IMR-90 (cell line): ENCODE measurements at regions not wholly inside any gene's neighbourhood (a gene's known extent, or its start where the extent isn't known, plus 50 kb on each side); places are given as distances from the start of the nearest gene placed in this dataset.

ENCODE experiments used
- ATAC-seq: fragments of 200-7000 bp; cut with Tn5 transposase; 2 replicates; pipeline ENCODE4 v1.9.1; 2020; ENCODE audit warnings: low read depth, mild to moderate bottlenecking, moderate library complexity
- BruUV-seq: library from RNA; stranded (reverse); fragments of 400-500 nt; replicated peaks from 2 replicates; lab custom pipeline; 2021; lab: Mats Ljungman, UMichigan
- CTCF ChIA-PET: fragments of 300-600 bp; formaldehyde crosslinking; extraction: SDS; loops from one replicate; lab custom pipeline; 2021; ENCODE audit warnings: antibody characterized with exemption; lab: Yijun Ruan, JAX
- POLR2A ChIA-PET: fragments of 300-600 bp; sonication (Branson Sonifier 250); formaldehyde crosslinking; loops from one replicate; lab custom pipeline; 2022; ENCODE audit warnings: antibody characterized with exemption; ENCODE audit not compliant: unreplicated experiment; lab: Charles Lee
- DNase-seq: peaks from one replicate; pipeline ENCODE4 v3.0.0; 2013
- H2AFZ ChIP-seq: replicated peaks from 2 replicates; pipeline ENCODE3; 2013; ENCODE audit warnings: low read length, mild to moderate bottlenecking; ENCODE audit not compliant: poor library complexity
- H2AK5ac ChIP-seq: 2 replicates; pipeline ENCODE4 v1.6.1; 2013; ENCODE audit warnings: low read depth, low read length, inconsistent platforms
- H2AK9ac ChIP-seq: replicated peaks from 2 replicates; pipeline ENCODE3; 2013; ENCODE audit warnings: mild to moderate bottlenecking, low read depth, low read length, moderate library complexity; ENCODE audit not compliant: poor library complexity
- H2BK120ac ChIP-seq: 2 replicates; pipeline ENCODE4 v1.6.1; 2013; ENCODE audit warnings: low read depth, low read length, inconsistent platforms
- H2BK15ac ChIP-seq: 3 replicates; pipeline ENCODE4 v1.6.1; 2013; ENCODE audit warnings: low read depth, low read length, inconsistent platforms
- H2BK20ac ChIP-seq: 2 replicates; pipeline ENCODE4 v1.6.1; 2013; ENCODE audit warnings: low read depth, mild to moderate bottlenecking, inconsistent platforms, low read length, moderate library complexity
- H2BK5ac ChIP-seq: 2 replicates; pipeline ENCODE4 v1.6.1; 2013; ENCODE audit warnings: mild to moderate bottlenecking, low read depth, low read length, inconsistent platforms; ENCODE audit not compliant: poor library complexity, severe bottlenecking
- H3K14ac ChIP-seq: replicated peaks from 2 replicates; pipeline ENCODE4 v1.6.1; 2013; ENCODE audit warnings: low read depth, low read length, inconsistent platforms
- H3K18ac ChIP-seq: 2 replicates; pipeline ENCODE4 v1.6.1; 2013; ENCODE audit warnings: low read depth, low read length, control low read depth
- H3K23ac ChIP-seq: 2 replicates; pipeline ENCODE4 v1.6.1; 2013; ENCODE audit warnings: low read depth, low read length, inconsistent platforms
- H3K27ac ChIP-seq: 2 replicates; pipeline ENCODE4 v1.5.1; 2013; ENCODE audit warnings: mild to moderate bottlenecking, control low read depth, low read length; ENCODE audit not compliant: insufficient read depth
- H3K27me3 ChIP-seq: 2 replicates; pipeline ENCODE4 v1.6.1; 2013; ENCODE audit warnings: low read length; ENCODE audit not compliant: control insufficient read depth, insufficient read depth
- H3K36me3 ChIP-seq: 2 replicates; pipeline ENCODE4 v1.6.1; 2013; ENCODE audit warnings: low read length, mixed read lengths; ENCODE audit not compliant: control insufficient read depth, insufficient read depth
- H3K4ac ChIP-seq: 2 replicates; pipeline ENCODE4 v1.6.1; 2013; ENCODE audit warnings: low read depth, low read length, inconsistent platforms
- H3K4me1 ChIP-seq: 2 replicates; pipeline ENCODE4 v1.6.1; 2013; ENCODE audit warnings: low read length, mixed read lengths; ENCODE audit not compliant: control insufficient read depth, insufficient read depth
- H3K4me2 ChIP-seq: 2 replicates; pipeline ENCODE4 v1.6.1; 2013; ENCODE audit warnings: low read depth, mild to moderate bottlenecking, control low read depth, low read length, moderate library complexity
- H3K4me3 ChIP-seq: 2 replicates; pipeline ENCODE4 v1.5.1; 2013; ENCODE audit warnings: low read depth, mild to moderate bottlenecking, control low read depth, low read length, moderate library complexity; ENCODE audit not compliant: insufficient read depth
- H3K56ac ChIP-seq: 2 replicates; pipeline ENCODE4 v1.6.1; 2013; ENCODE audit warnings: low read length, inconsistent platforms; ENCODE audit not compliant: insufficient read depth; ENCODE audit errors: extremely low read depth
- H3K79me1 ChIP-seq, 2 experiments: 2 replicates each; pipeline ENCODE4 v1.6.1; 2013; ENCODE audit warnings: low read length in 2 of 2, inconsistent platforms in 1 of 2, low read depth in 1 of 2
- H3K9ac ChIP-seq: 2 replicates; pipeline ENCODE4 v1.6.1; 2013; ENCODE audit warnings: low read depth, low read length, control low read depth
- H3K9me1 ChIP-seq: 2 replicates; pipeline ENCODE4 v1.6.1; 2013; ENCODE audit warnings: low read length, inconsistent platforms; ENCODE audit not compliant: insufficient read depth
- H3K9me3 ChIP-seq: 2 replicates; pipeline ENCODE4 v1.6.1; 2013; ENCODE audit warnings: low read length; ENCODE audit not compliant: control insufficient read depth, insufficient read depth
- H4K20me1 ChIP-seq: 2 replicates; pipeline ENCODE4 v1.6.1; 2013; ENCODE audit warnings: low read length, inconsistent platforms; ENCODE audit not compliant: insufficient read depth
- H4K5ac ChIP-seq: 2 replicates; pipeline ENCODE4 v1.6.1; 2013; ENCODE audit warnings: mild to moderate bottlenecking, low read depth, low read length, control low read depth
- H4K8ac ChIP-seq, 2 experiments: 2 replicates each; pipeline ENCODE4 v1.6.1; 2013; ENCODE audit warnings: low read depth in 2 of 2, low read length in 2 of 2, control low read depth in 1 of 2, inconsistent platforms in 1 of 2
- H4K91ac ChIP-seq: 2 replicates; pipeline ENCODE4 v1.6.1; 2013; ENCODE audit warnings: low read depth, low read length, inconsistent platforms; ENCODE audit not compliant: insufficient read depth
- BHLHE40 ChIP-seq: fragments of 150-350 bp; IDR thresholded peaks from 2 replicates; pipeline ENCODE4 v1.6.1; 2016; ENCODE audit warnings: mild to moderate bottlenecking, low read depth, low read length
- FOS ChIP-seq: fragments of 150-350 bp; IDR thresholded peaks from 2 replicates; pipeline ENCODE4 v1.6.1; 2016; ENCODE audit warnings: low read depth, low read length
- MAZ ChIP-seq: IDR thresholded peaks from 2 replicates; pipeline ENCODE4 v1.6.1; 2012; ENCODE audit warnings: low read depth, mild to moderate bottlenecking, low read length, improper control_type of control experiment, moderate library complexity, borderline replicate concordance
- RAD21 ChIP-seq: IDR thresholded peaks from 2 replicates; pipeline ENCODE4 v1.6.1; 2012; ENCODE audit warnings: low read length, improper control_type of control experiment
- RFX5 ChIP-seq: IDR thresholded peaks from 2 replicates; pipeline ENCODE4 v1.8.0; 2012; ENCODE audit warnings: low read depth, mild to moderate bottlenecking, low read length, moderate library complexity
- SMC3 ChIP-seq: fragments of 150-350 bp; IDR thresholded peaks from 2 replicates; pipeline ENCODE4 v1.6.1; 2016; ENCODE audit warnings: low read depth, mild to moderate bottlenecking, antibody characterized with exemption, low read length, moderate library complexity
- USF2 ChIP-seq: fragments of 150-350 bp; IDR thresholded peaks from 2 replicates; pipeline ENCODE4 v1.6.1; 2017; ENCODE audit warnings: mild to moderate bottlenecking, antibody characterized with exemption, low read length, low read depth
- WGBS, 2 experiments: methylation state at CpG; one replicate each; pipeline versions ENCODE4 v1.1.5 to v1.1.7; 2013; ENCODE audit warnings: missing lambda C conversion rate in 2 of 2; ENCODE audit not compliant: insufficient read length in 1 of 2; ENCODE audit errors: extremely low coverage in 2 of 2; 5-methylcytosine and 5-hydroxymethylcytosine counted together
- dilution Hi-C: fragments of 300-500 bp; cut with HindIII; formaldehyde crosslinking; loops from one replicate; pipeline ENCODE4 v1.14.3; 2018; ENCODE audit warnings: low sequenced_read_pairs; ENCODE audit not compliant: unreplicated experiment
- in situ Hi-C: fragments of 300-500 bp; cut with MboI; formaldehyde crosslinking; loops from 3 replicates; pipeline ENCODE4 v1.14.3; 2019; ENCODE audit warnings: low sequenced_read_pairs, inconsistent platforms, mixed read lengths
- intact Hi-C: fragments of 100-400 bp; cut with micrococcal nuclease; formaldehyde crosslinking; loops from 2 replicates; pipeline ENCODE4 v1.10.0; 2022
- TF ChIP-seq, protein P1 (sequence below): conservative IDR thresholded peaks from 2 replicates; pipeline ENCODE4 v1.5.1; 2012; ENCODE audit warnings: mild to moderate bottlenecking, low read depth, low read length, improper control_type of control experiment
- TF ChIP-seq, protein P2 (sequence below): fragments of 150-350 bp; IDR thresholded peaks from 2 replicates; pipeline ENCODE4 v1.6.1; 2016; ENCODE audit warnings: low read depth, mild to moderate bottlenecking, low read length, moderate library complexity, borderline replicate concordance

GRCh38 chr10:43976292-43976691, 327.6 kb upstream of the ZNF32 start:
- Histone ChIP-seq H2BK20ac (no peak overlapping the region), H3K4me1 (no peaks in the 10 kb centered on the region), H3K14ac (no peak overlapping the region), H3K27ac (no peak overlapping the region), H2AK5ac (no peak overlapping the region), H3K4me3 (no peak overlapping the region), H3K27me3 (peaks cover 3% of the 10 kb centered on the region; the same call in 1 of the 2 replicates), H4K5ac (no peak overlapping the region), H3K23ac (no peak overlapping the region), H2BK5ac (no peak overlapping the region), H3K9me3 (no peaks in the 10 kb centered on the region), H3K56ac (no peak overlapping the region), H2BK120ac (no peak overlapping the region), H3K4ac (no peak overlapping the region), H2BK15ac (no peak overlapping the region), H2AK9ac (no peak overlapping the region), H3K9me1 (peaks cover 5% of the 10 kb centered on the region; the same call in 1 of the 2 replicates), H3K4me2 (no peak overlapping the region), H3K9ac (no peak overlapping the region), H3K36me3 (no peaks in the 10 kb centered on the region), H3K18ac (no peak overlapping the region), H2AFZ (no peak overlapping the region), H4K91ac (no peak overlapping the region), H3K79me1 (no peaks in the 10 kb centered on the region), H4K20me1 (no peaks in the 10 kb centered on the region), H4K8ac (no peak overlapping the region)
- no peak for ATAC-seq
- in situ Hi-C loops (no loop called here), intact Hi-C loops (no loop called here), dilution Hi-C loops (no loop called here)
- TF ChIP-seq SMC3 (no peak), USF2 (no peak), MAZ (no peak), RAD21 (no peak), RFX5 (no peak), FOS (no peak), BHLHE40 (no peak)
- TF ChIP-seq, protein P1, sequence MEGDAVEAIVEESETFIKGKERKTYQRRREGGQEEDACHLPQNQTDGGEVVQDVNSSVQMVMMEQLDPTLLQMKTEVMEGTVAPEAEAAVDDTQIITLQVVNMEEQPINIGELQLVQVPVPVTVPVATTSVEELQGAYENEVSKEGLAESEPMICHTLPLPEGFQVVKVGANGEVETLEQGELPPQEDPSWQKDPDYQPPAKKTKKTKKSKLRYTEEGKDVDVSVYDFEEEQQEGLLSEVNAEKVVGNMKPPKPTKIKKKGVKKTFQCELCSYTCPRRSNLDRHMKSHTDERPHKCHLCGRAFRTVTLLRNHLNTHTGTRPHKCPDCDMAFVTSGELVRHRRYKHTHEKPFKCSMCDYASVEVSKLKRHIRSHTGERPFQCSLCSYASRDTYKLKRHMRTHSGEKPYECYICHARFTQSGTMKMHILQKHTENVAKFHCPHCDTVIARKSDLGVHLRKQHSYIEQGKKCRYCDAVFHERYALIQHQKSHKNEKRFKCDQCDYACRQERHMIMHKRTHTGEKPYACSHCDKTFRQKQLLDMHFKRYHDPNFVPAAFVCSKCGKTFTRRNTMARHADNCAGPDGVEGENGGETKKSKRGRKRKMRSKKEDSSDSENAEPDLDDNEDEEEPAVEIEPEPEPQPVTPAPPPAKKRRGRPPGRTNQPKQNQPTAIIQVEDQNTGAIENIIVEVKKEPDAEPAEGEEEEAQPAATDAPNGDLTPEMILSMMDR, result no peak
- TF ChIP-seq, protein P2, sequence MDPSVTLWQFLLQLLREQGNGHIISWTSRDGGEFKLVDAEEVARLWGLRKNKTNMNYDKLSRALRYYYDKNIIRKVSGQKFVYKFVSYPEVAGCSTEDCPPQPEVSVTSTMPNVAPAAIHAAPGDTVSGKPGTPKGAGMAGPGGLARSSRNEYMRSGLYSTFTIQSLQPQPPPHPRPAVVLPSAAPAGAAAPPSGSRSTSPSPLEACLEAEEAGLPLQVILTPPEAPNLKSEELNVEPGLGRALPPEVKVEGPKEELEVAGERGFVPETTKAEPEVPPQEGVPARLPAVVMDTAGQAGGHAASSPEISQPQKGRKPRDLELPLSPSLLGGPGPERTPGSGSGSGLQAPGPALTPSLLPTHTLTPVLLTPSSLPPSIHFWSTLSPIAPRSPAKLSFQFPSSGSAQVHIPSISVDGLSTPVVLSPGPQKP, result no peak
- BruUV-seq, result no TSS peak
- DNase-seq, result no peak
- POLR2A ChIA-PET, result no interaction called here
- CTCF ChIA-PET, result no interaction called here
- no CpG with 5 or more reads among the region's 1 CpG for WGBS, 2 experiments
